Vagina (tissue), 2 donors: ENCODE measurements at regions not wholly inside any gene's neighbourhood (a gene's known extent, or its start where the extent isn't known, plus 50 kb on each side); places are given as distances from the start of the nearest gene placed in this dataset.

Experiments used
- CTCF ChIP-seq, 3 experiments: fragments of 450-650 bp in 2 of 3; fragments of 200-600 bp in 1 of 3; sonication (generic) in 1 of 3; IDR thresholded peaks; one replicate each; pipeline ENCODE4 v1.5.1; 2017 to 2019; ENCODE audit warnings: antibody characterized with exemption in 3 of 3, mild to moderate bottlenecking in 2 of 3, moderate library complexity in 2 of 3
- POLR2A ChIP-seq, 2 donors: fragments of 450-650 bp; IDR thresholded peaks; one replicate each; pipeline ENCODE4 v1.6.1; 2017; ENCODE audit warnings: antibody characterized with exemption in 2 of 2, mild to moderate bottlenecking in 2 of 2, moderate library complexity in 2 of 2
- POLR2AphosphoS5 ChIP-seq, 2 donors: sonication (generic); formaldehyde crosslinking; IDR thresholded peaks; one replicate each; pipeline ENCODE4 v1.9.0; 2017; ENCODE audit warnings: antibody characterized with exemption in 2 of 2, mild to moderate bottlenecking in 2 of 2, low read depth in 1 of 2; ENCODE audit not compliant: insufficient read depth in 1 of 2

GRCh38 chr16:13631916-13632315, 288.0 kb upstream of the ERCC4 start:
- no peak for TF ChIP-seq CTCF (IDR thresholded peaks at IDR 0.05)
- TF ChIP-seq POLR2A (IDR thresholded peaks at IDR 0.05): no peak
- no peak for TF ChIP-seq POLR2AphosphoS5 (IDR thresholded peaks at IDR 0.05; ENCODE audit: insufficient read depth in 1 of 2, low read depth in 1 of 2)
